IMR-90 (cell line): ENCODE measurements at regions not wholly inside any gene's neighbourhood (a gene's known extent, or its start where the extent isn't known, plus 50 kb on each side); places are given as distances from the start of the nearest gene placed in this dataset.

Experiments
- ATAC-seq: fragments of 200-7000 bp; cut with Tn5 transposase; 2 replicates; pipeline ENCODE4 v1.9.1; 2020; ENCODE audit warnings: low read depth, mild to moderate bottlenecking, moderate library complexity
- BruUV-seq: library from RNA; stranded (reverse); fragments of 400-500 nt; replicated peaks from 2 replicates; lab custom pipeline; 2021; lab: Mats Ljungman, UMichigan
- CTCF ChIA-PET: fragments of 300-600 bp; formaldehyde crosslinking; extraction: SDS; loops from one replicate; lab custom pipeline; 2021; ENCODE audit warnings: antibody characterized with exemption; lab: Yijun Ruan, JAX
- POLR2A ChIA-PET: fragments of 300-600 bp; sonication (Branson Sonifier 250); formaldehyde crosslinking; loops from one replicate; lab custom pipeline; 2022; ENCODE audit warnings: antibody characterized with exemption; ENCODE audit not compliant: unreplicated experiment; lab: Charles Lee
- DNase-seq: peaks from one replicate; pipeline ENCODE4 v3.0.0; 2013
- H2AFZ ChIP-seq: replicated peaks from 2 replicates; pipeline ENCODE3; 2013; ENCODE audit warnings: low read length, mild to moderate bottlenecking; ENCODE audit not compliant: poor library complexity
- H2AK5ac ChIP-seq: 2 replicates; pipeline ENCODE4 v1.6.1; 2013; ENCODE audit warnings: low read depth, low read length, inconsistent platforms
- H2AK9ac ChIP-seq: replicated peaks from 2 replicates; pipeline ENCODE3; 2013; ENCODE audit warnings: mild to moderate bottlenecking, low read depth, low read length, moderate library complexity; ENCODE audit not compliant: poor library complexity
- H2BK120ac ChIP-seq: 2 replicates; pipeline ENCODE4 v1.6.1; 2013; ENCODE audit warnings: low read depth, low read length, inconsistent platforms
- H2BK15ac ChIP-seq: 3 replicates; pipeline ENCODE4 v1.6.1; 2013; ENCODE audit warnings: low read depth, low read length, inconsistent platforms
- H2BK20ac ChIP-seq: 2 replicates; pipeline ENCODE4 v1.6.1; 2013; ENCODE audit warnings: low read depth, mild to moderate bottlenecking, inconsistent platforms, low read length, moderate library complexity
- H2BK5ac ChIP-seq: 2 replicates; pipeline ENCODE4 v1.6.1; 2013; ENCODE audit warnings: mild to moderate bottlenecking, low read depth, low read length, inconsistent platforms; ENCODE audit not compliant: poor library complexity, severe bottlenecking
- H3K14ac ChIP-seq: replicated peaks from 2 replicates; pipeline ENCODE4 v1.6.1; 2013; ENCODE audit warnings: low read depth, low read length, inconsistent platforms
- H3K18ac ChIP-seq: 2 replicates; pipeline ENCODE4 v1.6.1; 2013; ENCODE audit warnings: low read depth, low read length, control low read depth
- H3K23ac ChIP-seq: 2 replicates; pipeline ENCODE4 v1.6.1; 2013; ENCODE audit warnings: low read depth, low read length, inconsistent platforms
- H3K27ac ChIP-seq: 2 replicates; pipeline ENCODE4 v1.5.1; 2013; ENCODE audit warnings: mild to moderate bottlenecking, control low read depth, low read length; ENCODE audit not compliant: insufficient read depth
- H3K27me3 ChIP-seq: 2 replicates; pipeline ENCODE4 v1.6.1; 2013; ENCODE audit warnings: low read length; ENCODE audit not compliant: control insufficient read depth, insufficient read depth
- H3K36me3 ChIP-seq: 2 replicates; pipeline ENCODE4 v1.6.1; 2013; ENCODE audit warnings: low read length, mixed read lengths; ENCODE audit not compliant: control insufficient read depth, insufficient read depth
- H3K4ac ChIP-seq: 2 replicates; pipeline ENCODE4 v1.6.1; 2013; ENCODE audit warnings: low read depth, low read length, inconsistent platforms
- H3K4me1 ChIP-seq: 2 replicates; pipeline ENCODE4 v1.6.1; 2013; ENCODE audit warnings: low read length, mixed read lengths; ENCODE audit not compliant: control insufficient read depth, insufficient read depth
- H3K4me2 ChIP-seq: 2 replicates; pipeline ENCODE4 v1.6.1; 2013; ENCODE audit warnings: low read depth, mild to moderate bottlenecking, control low read depth, low read length, moderate library complexity
- H3K4me3 ChIP-seq: 2 replicates; pipeline ENCODE4 v1.5.1; 2013; ENCODE audit warnings: low read depth, mild to moderate bottlenecking, control low read depth, low read length, moderate library complexity; ENCODE audit not compliant: insufficient read depth
- H3K56ac ChIP-seq: 2 replicates; pipeline ENCODE4 v1.6.1; 2013; ENCODE audit warnings: low read length, inconsistent platforms; ENCODE audit not compliant: insufficient read depth; ENCODE audit errors: extremely low read depth
- H3K79me1 ChIP-seq, 2 experiments: 2 replicates each; pipeline ENCODE4 v1.6.1; 2013; ENCODE audit warnings: low read length in 2 of 2, inconsistent platforms in 1 of 2, low read depth in 1 of 2
- H3K9ac ChIP-seq: 2 replicates; pipeline ENCODE4 v1.6.1; 2013; ENCODE audit warnings: low read depth, low read length, control low read depth
- H3K9me1 ChIP-seq: 2 replicates; pipeline ENCODE4 v1.6.1; 2013; ENCODE audit warnings: low read length, inconsistent platforms; ENCODE audit not compliant: insufficient read depth
- H3K9me3 ChIP-seq: 2 replicates; pipeline ENCODE4 v1.6.1; 2013; ENCODE audit warnings: low read length; ENCODE audit not compliant: control insufficient read depth, insufficient read depth
- H4K20me1 ChIP-seq: 2 replicates; pipeline ENCODE4 v1.6.1; 2013; ENCODE audit warnings: low read length, inconsistent platforms; ENCODE audit not compliant: insufficient read depth
- H4K5ac ChIP-seq: 2 replicates; pipeline ENCODE4 v1.6.1; 2013; ENCODE audit warnings: mild to moderate bottlenecking, low read depth, low read length, control low read depth
- H4K8ac ChIP-seq, 2 experiments: 2 replicates each; pipeline ENCODE4 v1.6.1; 2013; ENCODE audit warnings: low read depth in 2 of 2, low read length in 2 of 2, control low read depth in 1 of 2, inconsistent platforms in 1 of 2
- H4K91ac ChIP-seq: 2 replicates; pipeline ENCODE4 v1.6.1; 2013; ENCODE audit warnings: low read depth, low read length, inconsistent platforms; ENCODE audit not compliant: insufficient read depth
- BHLHE40 ChIP-seq: fragments of 150-350 bp; IDR thresholded peaks from 2 replicates; pipeline ENCODE4 v1.6.1; 2016; ENCODE audit warnings: mild to moderate bottlenecking, low read depth, low read length
- CEBPB ChIP-seq: IDR thresholded peaks from 2 replicates; pipeline ENCODE4 v1.6.1; 2012; ENCODE audit warnings: low read depth, low read length, improper control_type of control experiment
- CHD1 ChIP-seq: IDR thresholded peaks from 2 replicates; pipeline ENCODE4 v1.6.1; 2012; ENCODE audit warnings: low read depth, low read length, improper control_type of control experiment
- FOS ChIP-seq: fragments of 150-350 bp; IDR thresholded peaks from 2 replicates; pipeline ENCODE4 v1.6.1; 2016; ENCODE audit warnings: low read depth, low read length
- MAFK ChIP-seq: IDR thresholded peaks from 2 replicates; pipeline ENCODE4 v1.6.1; 2012; ENCODE audit warnings: low read depth, low read length, improper control_type of control experiment
- MAZ ChIP-seq: IDR thresholded peaks from 2 replicates; pipeline ENCODE4 v1.6.1; 2012; ENCODE audit warnings: low read depth, mild to moderate bottlenecking, low read length, improper control_type of control experiment, moderate library complexity, borderline replicate concordance
- MXI1 ChIP-seq: IDR thresholded peaks from 2 replicates; pipeline ENCODE4 v1.6.1; 2012; ENCODE audit warnings: low read depth, mild to moderate bottlenecking, low read length, moderate library complexity, borderline replicate concordance
- NFE2L2 ChIP-seq: fragments of 150-350 bp; IDR thresholded peaks from 2 replicates; pipeline ENCODE4 v1.6.1; 2016; ENCODE audit warnings: low read depth, mild to moderate bottlenecking, low read length
- POLR2A ChIP-seq: IDR thresholded peaks from 2 replicates; pipeline ENCODE4 v1.6.1; 2012; ENCODE audit warnings: mild to moderate bottlenecking, low read depth, low read length
- RAD21 ChIP-seq: IDR thresholded peaks from 2 replicates; pipeline ENCODE4 v1.6.1; 2012; ENCODE audit warnings: low read length, improper control_type of control experiment
- RCOR1 ChIP-seq: IDR thresholded peaks from 2 replicates; pipeline ENCODE4 v1.6.1; 2012; ENCODE audit warnings: mild to moderate bottlenecking, low read length, improper control_type of control experiment; ENCODE audit not compliant: insufficient replicate concordance
- RFX5 ChIP-seq: IDR thresholded peaks from 2 replicates; pipeline ENCODE4 v1.8.0; 2012; ENCODE audit warnings: low read depth, mild to moderate bottlenecking, low read length, moderate library complexity
- SMC3 ChIP-seq: fragments of 150-350 bp; IDR thresholded peaks from 2 replicates; pipeline ENCODE4 v1.6.1; 2016; ENCODE audit warnings: low read depth, mild to moderate bottlenecking, antibody characterized with exemption, low read length, moderate library complexity
- dilution Hi-C: fragments of 300-500 bp; cut with HindIII; formaldehyde crosslinking; loops from one replicate; pipeline ENCODE4 v1.14.3; 2018; ENCODE audit warnings: low sequenced_read_pairs; ENCODE audit not compliant: unreplicated experiment
- in situ Hi-C: fragments of 300-500 bp; cut with MboI; formaldehyde crosslinking; loops from 3 replicates; pipeline ENCODE4 v1.14.3; 2019; ENCODE audit warnings: low sequenced_read_pairs, inconsistent platforms, mixed read lengths
- intact Hi-C: fragments of 100-400 bp; cut with micrococcal nuclease; formaldehyde crosslinking; loops from 2 replicates; pipeline ENCODE4 v1.10.0; 2022
- TF ChIP-seq, protein P1 (sequence below): conservative IDR thresholded peaks from 2 replicates; pipeline ENCODE4 v1.5.1; 2012; ENCODE audit warnings: mild to moderate bottlenecking, low read depth, low read length, improper control_type of control experiment
- TF ChIP-seq, protein P2 (sequence below): fragments of 150-350 bp; IDR thresholded peaks from 2 replicates; pipeline ENCODE4 v1.6.1; 2017; ENCODE audit warnings: mild to moderate bottlenecking, antibody characterized with exemption, low read length, low read depth
- TF ChIP-seq, protein P3 (sequence below): fragments of 150-350 bp; IDR thresholded peaks from 2 replicates; pipeline ENCODE4 v1.6.1; 2016; ENCODE audit warnings: low read depth, mild to moderate bottlenecking, low read length, moderate library complexity, borderline replicate concordance

DNA sequence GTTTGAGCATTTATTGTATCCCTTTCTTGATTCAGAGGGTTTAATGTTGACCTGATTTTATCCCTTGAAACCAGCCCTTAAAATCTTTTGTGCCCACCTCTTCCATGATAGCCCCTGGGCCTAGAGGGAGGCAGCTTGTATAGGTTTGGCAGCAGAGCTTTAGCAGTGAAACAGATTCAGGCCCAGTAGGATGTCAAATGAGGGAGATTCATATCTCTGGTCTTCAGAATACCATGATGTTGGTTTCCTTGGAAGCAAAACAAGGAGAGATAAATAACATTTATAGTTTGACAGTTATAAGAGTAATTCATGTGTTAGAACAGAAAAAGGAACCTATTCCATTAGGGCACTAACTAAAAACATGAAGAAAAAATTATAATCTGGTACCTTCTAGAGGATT, 649.2 kb downstream of the METTL4 start:
- in situ Hi-C loops (no loop called here), dilution Hi-C loops (no loop called here), intact Hi-C loops (loop anchor here (1.0 kb wide), 1 partner anchor 22 kb away; no protein-coding TSS in a partner anchor)
- H3K4me1 ChIP-seq: no peaks in the 10 kb centered on the region
- H3K56ac ChIP-seq: no peak overlapping the region
- CTCF ChIA-PET: no interaction called here
- no peak overlapping the region for H4K8ac ChIP-seq
- H2AK5ac ChIP-seq: no peak overlapping the region
- no peak overlapping the region for H3K4me3 ChIP-seq
- H3K79me1 ChIP-seq: no peaks in the 10 kb centered on the region
- no TSS peak for BruUV-seq
- POLR2A ChIA-PET: no interaction called here
- no peak overlapping the region for H3K14ac ChIP-seq
- no peak overlapping the region for H2AK9ac ChIP-seq
- no peak overlapping the region for H3K23ac ChIP-seq
- TF ChIP-seq MXI1 (no peak), RAD21 (no peak), NFE2L2 (no peak), CHD1 (no peak), SMC3 (no peak), MAFK (no peak), RFX5 (no peak), BHLHE40 (no peak), RCOR1 (no peak), MAZ (no peak), CEBPB (no peak), FOS (no peak), POLR2A (no peak)
- TF ChIP-seq, protein P1, sequence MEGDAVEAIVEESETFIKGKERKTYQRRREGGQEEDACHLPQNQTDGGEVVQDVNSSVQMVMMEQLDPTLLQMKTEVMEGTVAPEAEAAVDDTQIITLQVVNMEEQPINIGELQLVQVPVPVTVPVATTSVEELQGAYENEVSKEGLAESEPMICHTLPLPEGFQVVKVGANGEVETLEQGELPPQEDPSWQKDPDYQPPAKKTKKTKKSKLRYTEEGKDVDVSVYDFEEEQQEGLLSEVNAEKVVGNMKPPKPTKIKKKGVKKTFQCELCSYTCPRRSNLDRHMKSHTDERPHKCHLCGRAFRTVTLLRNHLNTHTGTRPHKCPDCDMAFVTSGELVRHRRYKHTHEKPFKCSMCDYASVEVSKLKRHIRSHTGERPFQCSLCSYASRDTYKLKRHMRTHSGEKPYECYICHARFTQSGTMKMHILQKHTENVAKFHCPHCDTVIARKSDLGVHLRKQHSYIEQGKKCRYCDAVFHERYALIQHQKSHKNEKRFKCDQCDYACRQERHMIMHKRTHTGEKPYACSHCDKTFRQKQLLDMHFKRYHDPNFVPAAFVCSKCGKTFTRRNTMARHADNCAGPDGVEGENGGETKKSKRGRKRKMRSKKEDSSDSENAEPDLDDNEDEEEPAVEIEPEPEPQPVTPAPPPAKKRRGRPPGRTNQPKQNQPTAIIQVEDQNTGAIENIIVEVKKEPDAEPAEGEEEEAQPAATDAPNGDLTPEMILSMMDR: no peak
- TF ChIP-seq, protein P2, sequence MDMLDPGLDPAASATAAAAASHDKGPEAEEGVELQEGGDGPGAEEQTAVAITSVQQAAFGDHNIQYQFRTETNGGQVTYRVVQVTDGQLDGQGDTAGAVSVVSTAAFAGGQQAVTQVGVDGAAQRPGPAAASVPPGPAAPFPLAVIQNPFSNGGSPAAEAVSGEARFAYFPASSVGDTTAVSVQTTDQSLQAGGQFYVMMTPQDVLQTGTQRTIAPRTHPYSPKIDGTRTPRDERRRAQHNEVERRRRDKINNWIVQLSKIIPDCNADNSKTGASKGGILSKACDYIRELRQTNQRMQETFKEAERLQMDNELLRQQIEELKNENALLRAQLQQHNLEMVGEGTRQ: no peak
- TF ChIP-seq, protein P3, sequence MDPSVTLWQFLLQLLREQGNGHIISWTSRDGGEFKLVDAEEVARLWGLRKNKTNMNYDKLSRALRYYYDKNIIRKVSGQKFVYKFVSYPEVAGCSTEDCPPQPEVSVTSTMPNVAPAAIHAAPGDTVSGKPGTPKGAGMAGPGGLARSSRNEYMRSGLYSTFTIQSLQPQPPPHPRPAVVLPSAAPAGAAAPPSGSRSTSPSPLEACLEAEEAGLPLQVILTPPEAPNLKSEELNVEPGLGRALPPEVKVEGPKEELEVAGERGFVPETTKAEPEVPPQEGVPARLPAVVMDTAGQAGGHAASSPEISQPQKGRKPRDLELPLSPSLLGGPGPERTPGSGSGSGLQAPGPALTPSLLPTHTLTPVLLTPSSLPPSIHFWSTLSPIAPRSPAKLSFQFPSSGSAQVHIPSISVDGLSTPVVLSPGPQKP: no peak
- no peak overlapping the region for H4K5ac ChIP-seq
- no peak overlapping the region for H3K18ac ChIP-seq
- H4K91ac ChIP-seq: no peak overlapping the region
- H3K9me3 ChIP-seq: peaks cover 7% of the 10 kb centered on the region
- no peak overlapping the region for H2AFZ ChIP-seq
- H3K27ac ChIP-seq: no peak overlapping the region
- no peak overlapping the region for H2BK120ac ChIP-seq
- H3K9ac ChIP-seq: no peak overlapping the region
- no peak for DNase-seq
- H3K36me3 ChIP-seq: no peaks in the 10 kb centered on the region
- H3K27me3 ChIP-seq: no peaks in the 10 kb centered on the region
- H2BK20ac ChIP-seq: no peak overlapping the region
- no peaks in the 10 kb centered on the region for H4K20me1 ChIP-seq
- no peak overlapping the region for H2BK15ac ChIP-seq
- no peak overlapping the region for H2BK5ac ChIP-seq
- no peaks in the 10 kb centered on the region for H3K9me1 ChIP-seq
- no peak overlapping the region for H3K4ac ChIP-seq
- H3K4me2 ChIP-seq: no peak overlapping the region
- ATAC-seq: no peak
